ENCODE measurements at regions not wholly inside any gene's neighbourhood (a gene's known extent, or its start where the extent isn't known, plus 50 kb on each side); places are given as distances from the start of the nearest gene placed in this dataset.

GRCh38 chr2:221096706-221097567 is 475.2 kb downstream of the EPHA4 start:
- no peak for DNase-seq

GRCh38 chr2:221097568-221097915 is 474.6 kb downstream of the EPHA4 start:
- no peak for DNase-seq

- no peak for DNase-seq
Measured at GRCh38 chr2:221097949-221098348, 474.2 kb downstream of the EPHA4 start.

GRCh38 chr2:221100467-221101089 is 471.5 kb downstream of the EPHA4 start:
- no peak for DNase-seq

- DNase-seq = no peak
Measured at GRCh38 chr2:221102896-221103688, 469.0 kb downstream of the EPHA4 start.

GRCh38 chr2:221103930-221104329 is 468.2 kb downstream of the EPHA4 start:
- DNase-seq = no peak

- no peak for DNase-seq
Measured at GRCh38 chr2:221104361-221104811, 467.7 kb downstream of the EPHA4 start.

GRCh38 chr2:221106241-221106640 is 465.9 kb downstream of the EPHA4 start:
- no peak for DNase-seq

- no peak for DNase-seq
Measured at GRCh38 chr2:221107424-221107823, 464.7 kb downstream of the EPHA4 start.

- no peak for DNase-seq
Measured at GRCh38 chr2:221109552-221109951, 462.6 kb downstream of the EPHA4 start.

- DNase-seq = no peak
Measured at GRCh38 chr2:221111739-221112138, 460.4 kb downstream of the EPHA4 start.

- no peak for DNase-seq
Measured at GRCh38 chr2:221112744-221113143, 459.4 kb downstream of the EPHA4 start.

GRCh38 chr2:221115944-221116343 is 456.2 kb downstream of the EPHA4 start:
- no peak for DNase-seq

GRCh38 chr2:221120643-221121042 is 451.5 kb downstream of the EPHA4 start:
- DNase-seq = no peak

GRCh38 chr2:221123396-221123795 is 448.7 kb downstream of the EPHA4 start:
- no peak for DNase-seq

- DNase-seq = no peak
Measured at GRCh38 chr2:221124532-221125240, 447.4 kb downstream of the EPHA4 start.

GRCh38 chr2:221125691-221126090 is 446.4 kb downstream of the EPHA4 start:
- DNase-seq = no peak

- DNase-seq = no peak
Measured at GRCh38 chr2:221129657-221130056, 442.4 kb downstream of the EPHA4 start.

- DNase-seq = no peak
Measured at GRCh38 chr2:221130431-221130830, 441.7 kb downstream of the EPHA4 start.

GRCh38 chr2:221133941-221134340 is 438.2 kb downstream of the EPHA4 start:
- no peak for DNase-seq

- no peak for DNase-seq
Measured at GRCh38 chr2:221134718-221135117, 437.4 kb downstream of the EPHA4 start.

- DNase-seq = no peak
Measured at GRCh38 chr2:221135699-221136098, 436.4 kb downstream of the EPHA4 start.

GRCh38 chr2:221137385-221137784 is 434.7 kb downstream of the EPHA4 start:
- no peak for DNase-seq
